WTC11 (cell line): ENCODE measurements at regions not wholly inside any gene's neighbourhood (a gene's known extent, or its start where the extent isn't known, plus 50 kb on each side); places are given as distances from the start of the nearest gene placed in this dataset.

Experiments
- ATAC-seq: fragments of 200-7000 bp; cut with Tn5 transposase; 2 replicates; pipeline ENCODE4 v1.10.0; 2021; ENCODE audit warnings: mild to moderate bottlenecking, moderate library complexity
- CTCF ChIA-PET: fragments of 300-600 bp; sonication (Branson Sonifier 250); formaldehyde crosslinking; loops from one replicate; lab custom pipeline; 2021; ENCODE audit warnings: antibody characterized with exemption; lab: Charles Lee
- POLR2A ChIA-PET: fragments of 350-600 bp; sonication (Branson Sonifier 250); formaldehyde crosslinking; loops from one replicate; lab custom pipeline; 2021; ENCODE audit warnings: antibody characterized with exemption; lab: Charles Lee
- DNase-seq: peaks from one replicate; pipeline ENCODE4 v3.0.0; 2021; ENCODE audit warnings: low spot score
- H3K27ac Mint-ChIP-seq: 2 replicates; pipeline ENCODE4 v1.8.0; 2021; ENCODE audit warnings: mixed read lengths
- H3K27me3 Mint-ChIP-seq: 2 replicates; pipeline ENCODE4 v1.8.0; 2021; ENCODE audit warnings: low read depth, mild to moderate bottlenecking, moderate library complexity, mixed read lengths
- H3K36me3 Mint-ChIP-seq: 2 replicates; pipeline ENCODE4 v1.8.0; 2021; ENCODE audit warnings: mixed read lengths
- H3K4me1 Mint-ChIP-seq: 2 replicates; pipeline ENCODE4 v1.8.0; 2022; ENCODE audit warnings: mixed read lengths
- H3K4me3 Mint-ChIP-seq: 2 replicates; pipeline ENCODE4 v1.8.0; 2021; ENCODE audit warnings: mild to moderate bottlenecking, moderate library complexity, mixed read lengths
- H3K9me3 Mint-ChIP-seq: 2 replicates; pipeline ENCODE4 v1.8.0; 2021; ENCODE audit warnings: mixed read lengths
- ATF1 ChIP-seq: sonication (generic); formaldehyde crosslinking; IDR thresholded peaks from 2 replicates; pipeline ENCODE4 v1.8.1; 2023; ENCODE audit warnings: mild to moderate bottlenecking, moderate library complexity, missing genetic modification reagents
- ESRRA ChIP-seq: sonication (generic); formaldehyde crosslinking; IDR thresholded peaks from 2 replicates; pipeline ENCODE4 v1.8.1; 2022; ENCODE audit warnings: mild to moderate bottlenecking, missing genetic modification reagents, borderline replicate concordance
- FOXJ3 ChIP-seq: sonication (generic); formaldehyde crosslinking; IDR thresholded peaks from 2 replicates; pipeline ENCODE4 v1.9.0; 2021; ENCODE audit warnings: missing genetic modification reagents, mild to moderate bottlenecking, borderline replicate concordance
- FOXP1 ChIP-seq: sonication (generic); formaldehyde crosslinking; IDR thresholded peaks from 2 replicates; pipeline ENCODE4 v1.8.0; 2022; ENCODE audit warnings: missing genetic modification reagents, mild to moderate bottlenecking, moderate library complexity, borderline replicate concordance
- MYBL2 ChIP-seq: sonication (generic); formaldehyde crosslinking; IDR thresholded peaks from 2 replicates; pipeline ENCODE4 v1.8.1; 2023; ENCODE audit warnings: mild to moderate bottlenecking, moderate library complexity, missing genetic modification reagents
- SMAD4 ChIP-seq: sonication (generic); formaldehyde crosslinking; IDR thresholded peaks from 2 replicates; pipeline ENCODE4 v1.8.0; 2022; ENCODE audit warnings: mild to moderate bottlenecking, missing genetic modification reagents
- TCF7 ChIP-seq: sonication (generic); formaldehyde crosslinking; IDR thresholded peaks from 2 replicates; pipeline ENCODE4 v1.8.0; 2022; ENCODE audit warnings: mild to moderate bottlenecking, low read depth, missing genetic modification reagents, moderate library complexity
- ZNF138 ChIP-seq: sonication (generic); formaldehyde crosslinking; conservative IDR thresholded peaks from 2 replicates; pipeline ENCODE4 v1.8.1; 2022; ENCODE audit warnings: mild to moderate bottlenecking, moderate library complexity, missing genetic modification reagents
- ZNF232 ChIP-seq: sonication (generic); formaldehyde crosslinking; IDR thresholded peaks from 2 replicates; pipeline ENCODE4 v1.8.0; 2022; ENCODE audit warnings: mild to moderate bottlenecking, missing genetic modification reagents
- ZNF396 ChIP-seq: fragments of 250-450 bp; sonication (Bioruptor Pico); IDR thresholded peaks from 2 replicates; pipeline ENCODE4 v1.8.0; 2021; ENCODE audit warnings: mild to moderate bottlenecking, moderate library complexity, borderline replicate concordance
- TF ChIP-seq, protein P1 (sequence below): sonication (generic); formaldehyde crosslinking; IDR thresholded peaks from 2 replicates; pipeline ENCODE4 v1.8.0; 2022; ENCODE audit warnings: mild to moderate bottlenecking, missing genetic modification reagents
- TF ChIP-seq, protein P2 (sequence below): sonication (generic); formaldehyde crosslinking; IDR thresholded peaks from 2 replicates; pipeline ENCODE4 v1.8.1; 2022; ENCODE audit warnings: low read depth, mild to moderate bottlenecking, moderate library complexity, missing genetic modification reagents, borderline replicate concordance
- TF ChIP-seq, protein P3 (sequence below): sonication (generic); formaldehyde crosslinking; conservative IDR thresholded peaks from 2 replicates; pipeline ENCODE4 v1.8.1; 2023; ENCODE audit warnings: mild to moderate bottlenecking, low read depth, missing genetic modification reagents, moderate library complexity
- TF ChIP-seq, protein P4 (sequence below): fragments of 200-600 bp; IDR thresholded peaks from 2 replicates; pipeline ENCODE4 v1.8.0; 2022; ENCODE audit warnings: antibody characterized with exemption
- TF ChIP-seq, protein P5 (sequence below): fragments of 250-450 bp; sonication (Bioruptor Pico); conservative IDR thresholded peaks from 2 replicates; pipeline ENCODE4 v1.9.0; 2021; ENCODE audit warnings: mild to moderate bottlenecking
- TF ChIP-seq, protein P6 (sequence below): sonication (generic); formaldehyde crosslinking; IDR thresholded peaks from 2 replicates; pipeline ENCODE4 v1.8.0; 2022; ENCODE audit warnings: missing genetic modification reagents
- TF ChIP-seq, protein P7 (sequence below): fragments of 250-450 bp; sonication (Bioruptor Pico); IDR thresholded peaks from 2 replicates; pipeline ENCODE4 v1.8.0; 2021; ENCODE audit warnings: mild to moderate bottlenecking
- TF ChIP-seq, protein P8 (sequence below): sonication (generic); formaldehyde crosslinking; IDR thresholded peaks from 2 replicates; pipeline ENCODE4 v1.8.1; 2022; ENCODE audit warnings: mild to moderate bottlenecking, moderate library complexity, missing genetic modification reagents

DNA sequence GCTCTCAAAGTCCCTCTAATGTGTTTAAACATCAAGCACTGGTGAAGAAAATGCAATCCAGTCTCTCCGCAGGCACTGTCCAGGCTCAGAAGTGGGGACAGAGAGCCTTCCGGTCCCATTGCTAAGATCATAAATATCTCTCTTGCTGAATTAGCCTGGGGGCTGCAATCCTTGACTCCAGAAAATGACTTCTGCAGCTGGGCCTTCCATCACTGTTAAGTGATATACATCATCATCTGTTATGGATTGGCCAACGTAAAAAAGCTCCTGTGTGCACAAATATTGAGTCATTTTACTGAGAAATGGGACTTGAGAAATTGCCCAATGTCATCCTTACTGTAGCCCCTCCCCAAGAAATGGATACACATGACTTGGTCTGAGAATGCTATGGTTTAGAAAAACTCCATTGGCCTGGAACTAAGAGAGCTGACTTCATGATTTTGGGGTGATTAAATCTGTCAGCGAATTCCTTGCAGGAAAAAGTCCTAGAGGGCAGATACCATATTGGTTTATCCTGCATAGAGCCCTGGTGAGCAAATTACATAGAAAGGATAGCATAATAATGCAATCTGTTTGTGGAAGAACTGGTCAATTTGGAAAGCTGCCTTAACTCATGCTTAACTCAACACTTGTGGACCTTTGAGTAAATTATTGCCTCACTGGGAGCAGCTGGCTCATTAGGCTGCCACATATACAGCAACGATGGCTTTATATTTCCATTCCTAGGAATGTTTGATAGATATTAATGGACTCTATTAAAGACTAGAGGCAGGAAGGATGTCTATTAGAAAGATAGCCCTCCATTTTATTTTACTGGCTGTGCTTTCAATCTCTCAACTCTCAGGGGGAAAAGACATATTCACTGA, 346.1 kb downstream of the GBA3 start (continued):
- no peak for TF ChIP-seq FOXP1 (CRISPR knock-in tag)
- TF ChIP-seq, protein P1, sequence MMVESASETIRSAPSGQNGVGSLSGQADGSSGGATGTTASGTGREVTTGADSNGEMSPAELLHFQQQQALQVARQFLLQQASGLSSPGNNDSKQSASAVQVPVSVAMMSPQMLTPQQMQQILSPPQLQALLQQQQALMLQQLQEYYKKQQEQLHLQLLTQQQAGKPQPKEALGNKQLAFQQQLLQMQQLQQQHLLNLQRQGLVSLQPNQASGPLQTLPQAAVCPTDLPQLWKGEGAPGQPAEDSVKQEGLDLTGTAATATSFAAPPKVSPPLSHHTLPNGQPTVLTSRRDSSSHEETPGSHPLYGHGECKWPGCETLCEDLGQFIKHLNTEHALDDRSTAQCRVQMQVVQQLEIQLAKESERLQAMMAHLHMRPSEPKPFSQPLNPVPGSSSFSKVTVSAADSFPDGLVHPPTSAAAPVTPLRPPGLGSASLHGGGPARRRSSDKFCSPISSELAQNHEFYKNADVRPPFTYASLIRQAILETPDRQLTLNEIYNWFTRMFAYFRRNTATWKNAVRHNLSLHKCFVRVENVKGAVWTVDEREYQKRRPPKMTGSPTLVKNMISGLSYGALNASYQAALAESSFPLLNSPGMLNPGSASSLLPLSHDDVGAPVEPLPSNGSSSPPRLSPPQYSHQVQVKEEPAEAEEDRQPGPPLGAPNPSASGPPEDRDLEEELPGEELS (CRISPR knock-in tag), result no peak
- TF ChIP-seq ATF1 (CRISPR knock-in tag), result no peak
- TF ChIP-seq, protein P2, sequence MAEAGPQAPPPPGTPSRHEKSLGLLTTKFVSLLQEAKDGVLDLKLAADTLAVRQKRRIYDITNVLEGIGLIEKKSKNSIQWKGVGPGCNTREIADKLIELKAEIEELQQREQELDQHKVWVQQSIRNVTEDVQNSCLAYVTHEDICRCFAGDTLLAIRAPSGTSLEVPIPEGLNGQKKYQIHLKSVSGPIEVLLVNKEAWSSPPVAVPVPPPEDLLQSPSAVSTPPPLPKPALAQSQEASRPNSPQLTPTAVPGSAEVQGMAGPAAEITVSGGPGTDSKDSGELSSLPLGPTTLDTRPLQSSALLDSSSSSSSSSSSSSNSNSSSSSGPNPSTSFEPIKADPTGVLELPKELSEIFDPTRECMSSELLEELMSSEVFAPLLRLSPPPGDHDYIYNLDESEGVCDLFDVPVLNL (CRISPR knock-in tag), result no peak
- TF ChIP-seq, protein P3, sequence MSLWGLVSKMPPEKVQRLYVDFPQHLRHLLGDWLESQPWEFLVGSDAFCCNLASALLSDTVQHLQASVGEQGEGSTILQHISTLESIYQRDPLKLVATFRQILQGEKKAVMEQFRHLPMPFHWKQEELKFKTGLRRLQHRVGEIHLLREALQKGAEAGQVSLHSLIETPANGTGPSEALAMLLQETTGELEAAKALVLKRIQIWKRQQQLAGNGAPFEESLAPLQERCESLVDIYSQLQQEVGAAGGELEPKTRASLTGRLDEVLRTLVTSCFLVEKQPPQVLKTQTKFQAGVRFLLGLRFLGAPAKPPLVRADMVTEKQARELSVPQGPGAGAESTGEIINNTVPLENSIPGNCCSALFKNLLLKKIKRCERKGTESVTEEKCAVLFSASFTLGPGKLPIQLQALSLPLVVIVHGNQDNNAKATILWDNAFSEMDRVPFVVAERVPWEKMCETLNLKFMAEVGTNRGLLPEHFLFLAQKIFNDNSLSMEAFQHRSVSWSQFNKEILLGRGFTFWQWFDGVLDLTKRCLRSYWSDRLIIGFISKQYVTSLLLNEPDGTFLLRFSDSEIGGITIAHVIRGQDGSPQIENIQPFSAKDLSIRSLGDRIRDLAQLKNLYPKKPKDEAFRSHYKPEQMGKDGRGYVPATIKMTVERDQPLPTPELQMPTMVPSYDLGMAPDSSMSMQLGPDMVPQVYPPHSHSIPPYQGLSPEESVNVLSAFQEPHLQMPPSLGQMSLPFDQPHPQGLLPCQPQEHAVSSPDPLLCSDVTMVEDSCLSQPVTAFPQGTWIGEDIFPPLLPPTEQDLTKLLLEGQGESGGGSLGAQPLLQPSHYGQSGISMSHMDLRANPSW, result no peak
- TF ChIP-seq ZNF138 (CRISPR knock-in tag), result no peak
- TF ChIP-seq, protein P4, sequence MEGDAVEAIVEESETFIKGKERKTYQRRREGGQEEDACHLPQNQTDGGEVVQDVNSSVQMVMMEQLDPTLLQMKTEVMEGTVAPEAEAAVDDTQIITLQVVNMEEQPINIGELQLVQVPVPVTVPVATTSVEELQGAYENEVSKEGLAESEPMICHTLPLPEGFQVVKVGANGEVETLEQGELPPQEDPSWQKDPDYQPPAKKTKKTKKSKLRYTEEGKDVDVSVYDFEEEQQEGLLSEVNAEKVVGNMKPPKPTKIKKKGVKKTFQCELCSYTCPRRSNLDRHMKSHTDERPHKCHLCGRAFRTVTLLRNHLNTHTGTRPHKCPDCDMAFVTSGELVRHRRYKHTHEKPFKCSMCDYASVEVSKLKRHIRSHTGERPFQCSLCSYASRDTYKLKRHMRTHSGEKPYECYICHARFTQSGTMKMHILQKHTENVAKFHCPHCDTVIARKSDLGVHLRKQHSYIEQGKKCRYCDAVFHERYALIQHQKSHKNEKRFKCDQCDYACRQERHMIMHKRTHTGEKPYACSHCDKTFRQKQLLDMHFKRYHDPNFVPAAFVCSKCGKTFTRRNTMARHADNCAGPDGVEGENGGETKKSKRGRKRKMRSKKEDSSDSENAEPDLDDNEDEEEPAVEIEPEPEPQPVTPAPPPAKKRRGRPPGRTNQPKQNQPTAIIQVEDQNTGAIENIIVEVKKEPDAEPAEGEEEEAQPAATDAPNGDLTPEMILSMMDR, result no peak
- TF ChIP-seq, protein P5, sequence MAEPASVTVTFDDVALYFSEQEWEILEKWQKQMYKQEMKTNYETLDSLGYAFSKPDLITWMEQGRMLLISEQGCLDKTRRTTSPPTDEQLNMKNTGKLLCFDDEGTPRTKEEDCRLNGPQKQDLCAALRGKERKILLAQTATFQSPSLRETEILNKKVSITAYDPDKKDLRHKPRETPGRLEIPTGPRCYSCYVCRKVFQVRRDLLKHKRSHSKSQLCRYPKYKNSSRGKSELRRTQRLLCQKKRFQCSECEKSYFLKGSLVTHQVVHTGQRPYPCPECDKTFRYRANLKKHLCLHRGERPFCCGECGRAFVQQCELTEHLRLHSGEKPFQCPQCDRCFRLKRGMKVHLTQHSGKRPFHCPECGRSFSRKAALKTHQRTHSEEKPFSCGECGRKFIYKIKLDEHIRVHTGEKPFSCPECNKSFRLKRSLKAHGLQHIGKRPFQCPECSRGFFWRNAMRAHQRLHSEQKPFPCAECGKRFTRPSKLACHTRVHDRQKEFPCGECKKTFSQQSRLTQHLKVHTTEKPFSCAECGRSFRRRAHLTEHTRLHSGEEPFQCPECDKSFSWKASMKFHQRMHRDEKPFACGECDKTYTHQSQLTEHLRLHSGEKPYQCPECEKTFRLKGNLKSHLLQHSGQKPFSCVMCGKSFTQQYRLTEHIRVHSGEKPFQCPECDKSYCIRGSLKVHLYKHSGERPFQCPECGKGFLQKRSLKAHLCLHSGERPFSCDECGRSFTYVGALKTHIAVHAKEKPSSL (CRISPR knock-in tag), result no peak
- TF ChIP-seq, protein P6, sequence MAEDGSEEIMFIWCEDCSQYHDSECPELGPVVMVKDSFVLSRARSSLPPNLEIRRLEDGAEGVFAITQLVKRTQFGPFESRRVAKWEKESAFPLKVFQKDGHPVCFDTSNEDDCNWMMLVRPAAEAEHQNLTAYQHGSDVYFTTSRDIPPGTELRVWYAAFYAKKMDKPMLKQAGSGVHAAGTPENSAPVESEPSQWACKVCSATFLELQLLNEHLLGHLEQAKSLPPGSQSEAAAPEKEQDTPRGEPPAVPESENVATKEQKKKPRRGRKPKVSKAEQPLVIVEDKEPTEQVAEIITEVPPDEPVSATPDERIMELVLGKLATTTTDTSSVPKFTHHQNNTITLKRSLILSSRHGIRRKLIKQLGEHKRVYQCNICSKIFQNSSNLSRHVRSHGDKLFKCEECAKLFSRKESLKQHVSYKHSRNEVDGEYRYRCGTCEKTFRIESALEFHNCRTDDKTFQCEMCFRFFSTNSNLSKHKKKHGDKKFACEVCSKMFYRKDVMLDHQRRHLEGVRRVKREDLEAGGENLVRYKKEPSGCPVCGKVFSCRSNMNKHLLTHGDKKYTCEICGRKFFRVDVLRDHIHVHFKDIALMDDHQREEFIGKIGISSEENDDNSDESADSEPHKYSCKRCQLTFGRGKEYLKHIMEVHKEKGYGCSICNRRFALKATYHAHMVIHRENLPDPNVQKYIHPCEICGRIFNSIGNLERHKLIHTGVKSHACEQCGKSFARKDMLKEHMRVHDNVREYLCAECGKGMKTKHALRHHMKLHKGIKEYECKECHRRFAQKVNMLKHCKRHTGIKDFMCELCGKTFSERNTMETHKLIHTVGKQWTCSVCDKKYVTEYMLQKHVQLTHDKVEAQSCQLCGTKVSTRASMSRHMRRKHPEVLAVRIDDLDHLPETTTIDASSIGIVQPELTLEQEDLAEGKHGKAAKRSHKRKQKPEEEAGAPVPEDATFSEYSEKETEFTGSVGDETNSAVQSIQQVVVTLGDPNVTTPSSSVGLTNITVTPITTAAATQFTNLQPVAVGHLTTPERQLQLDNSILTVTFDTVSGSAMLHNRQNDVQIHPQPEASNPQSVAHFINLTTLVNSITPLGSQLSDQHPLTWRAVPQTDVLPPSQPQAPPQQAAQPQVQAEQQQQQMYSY (CRISPR knock-in tag), result no peak

DNA sequence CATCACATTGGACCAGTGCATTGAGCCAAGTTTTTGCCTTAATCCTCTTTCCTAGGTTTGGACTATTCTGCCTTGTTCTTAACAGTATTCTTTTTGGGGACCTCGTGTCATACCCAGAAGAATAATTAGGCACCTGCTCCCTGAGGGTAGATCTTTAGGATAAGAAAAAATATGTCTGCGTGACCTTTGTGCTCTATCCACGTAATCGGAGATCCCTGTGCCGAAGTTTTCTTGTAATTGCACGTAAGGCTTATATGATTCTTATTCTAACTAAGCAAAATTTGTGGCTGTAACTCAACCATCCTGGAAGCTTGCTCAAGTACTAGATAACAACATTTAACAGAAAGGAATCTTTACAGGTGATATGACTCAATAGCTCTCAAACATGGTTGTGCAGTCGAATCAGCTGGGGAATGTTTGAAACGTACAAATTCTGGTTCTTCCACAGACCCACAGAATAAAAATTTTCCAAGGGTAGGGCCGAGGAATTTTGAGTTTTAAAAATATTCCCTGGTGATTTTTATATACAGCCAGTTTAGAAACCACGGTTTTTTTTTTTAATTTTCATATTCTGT, 344.3 kb downstream of the GBA3 start:
- ChIA-PET POLR2A (no interaction called here), CTCF (no interaction called here)
- no peak overlapping the region for H3K4me3 Mint-ChIP-seq
- DNase-seq, result no peak
- H3K27ac Mint-ChIP-seq, result no peak overlapping the region
- H3K27me3 Mint-ChIP-seq, result peaks cover 26% of the 10 kb centered on the region
- no peak for ATAC-seq
- H3K4me1 Mint-ChIP-seq, result peaks cover 31% of the 10 kb centered on the region
- no peaks in the 10 kb centered on the region for H3K36me3 Mint-ChIP-seq
- H3K9me3 Mint-ChIP-seq, result peaks cover 7% of the 10 kb centered on the region
- TF ChIP-seq ZNF232 (CRISPR knock-in tag) (no peak), FOXJ3 (no peak), ATF1 (CRISPR knock-in tag) (no peak), MYBL2 (CRISPR knock-in tag) (no peak), TCF7 (CRISPR knock-in tag) (no peak), ZNF396 (CRISPR knock-in tag) (no peak), SMAD4 (CRISPR knock-in tag) (no peak), ESRRA (CRISPR knock-in tag) (no peak)
- TF ChIP-seq, protein P7, sequence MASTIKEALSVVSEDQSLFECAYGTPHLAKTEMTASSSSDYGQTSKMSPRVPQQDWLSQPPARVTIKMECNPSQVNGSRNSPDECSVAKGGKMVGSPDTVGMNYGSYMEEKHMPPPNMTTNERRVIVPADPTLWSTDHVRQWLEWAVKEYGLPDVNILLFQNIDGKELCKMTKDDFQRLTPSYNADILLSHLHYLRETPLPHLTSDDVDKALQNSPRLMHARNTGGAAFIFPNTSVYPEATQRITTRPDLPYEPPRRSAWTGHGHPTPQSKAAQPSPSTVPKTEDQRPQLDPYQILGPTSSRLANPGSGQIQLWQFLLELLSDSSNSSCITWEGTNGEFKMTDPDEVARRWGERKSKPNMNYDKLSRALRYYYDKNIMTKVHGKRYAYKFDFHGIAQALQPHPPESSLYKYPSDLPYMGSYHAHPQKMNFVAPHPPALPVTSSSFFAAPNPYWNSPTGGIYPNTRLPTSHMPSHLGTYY, result no peak
- TF ChIP-seq, protein P8, sequence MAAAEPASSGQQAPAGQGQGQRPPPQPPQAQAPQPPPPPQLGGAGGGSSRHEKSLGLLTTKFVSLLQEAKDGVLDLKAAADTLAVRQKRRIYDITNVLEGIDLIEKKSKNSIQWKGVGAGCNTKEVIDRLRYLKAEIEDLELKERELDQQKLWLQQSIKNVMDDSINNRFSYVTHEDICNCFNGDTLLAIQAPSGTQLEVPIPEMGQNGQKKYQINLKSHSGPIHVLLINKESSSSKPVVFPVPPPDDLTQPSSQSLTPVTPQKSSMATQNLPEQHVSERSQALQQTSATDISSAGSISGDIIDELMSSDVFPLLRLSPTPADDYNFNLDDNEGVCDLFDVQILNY, result no peak
